SK-N-SH (cell line): ENCODE measurements at regions not wholly inside any gene's neighbourhood (a gene's known extent, or its start where the extent isn't known, plus 50 kb on each side); places are given as distances from the start of the nearest gene placed in this dataset.

Experiments
- CTCF ChIA-PET: fragments of 300-600, 350-600 bp; formaldehyde crosslinking; extraction: SDS; loops from one replicate; lab custom pipeline; 2021; lab: Yijun Ruan, JAX
- POLR2A ChIA-PET: fragments of 350-600 bp; sonication (Branson Sonifier 250); formaldehyde crosslinking; extraction: SDS; loops from one replicate; lab custom pipeline; 2020; ENCODE audit warnings: antibody characterized with exemption, inconsistent platforms; lab: Yijun Ruan, JAX
- DNase-seq: peaks from one replicate; pipeline ENCODE4 v3.0.0; 2012
- H2AFZ ChIP-seq: fragments of 200-600 bp; sonication (generic); 2 replicates; pipeline ENCODE4 v1.8.1; 2016; ENCODE audit warnings: antibody characterized with exemption, mild to moderate bottlenecking, low read depth
- H3F3A ChIP-seq: fragments of 200-600 bp; sonication (generic); replicated peaks from 2 replicates; pipeline ENCODE3; 2016; ENCODE audit warnings: antibody characterized with exemption, mild to moderate bottlenecking; ENCODE audit not compliant: insufficient read depth
- H3K27ac ChIP-seq, 2 experiments: fragments of 200-500 bp in 1 of 2; fragments of 200-600 bp in 1 of 2; sonication (Bioruptor generic) in 1 of 2; sonication (generic), shearing (Covaris generic) in 1 of 2; 2 replicates each; pipeline versions ENCODE4 v1.5.1 to v1.6.1; 2014 to 2016; ENCODE audit warnings: low read depth in 2 of 2, inconsistent platforms in 1 of 2, low read length in 1 of 2, mild to moderate bottlenecking in 1 of 2, mixed read lengths in 1 of 2
- H3K27me3 ChIP-seq: fragments of 200-600 bp; sonication (generic), shearing (Covaris generic); 2 replicates; pipeline ENCODE4 v1.6.1; 2016; ENCODE audit warnings: mixed run types; ENCODE audit not compliant: insufficient read depth
- H3K36me3 ChIP-seq, 2 experiments: fragments of 200-500 bp in 1 of 2; fragments of 200-600 bp in 1 of 2; sonication (Bioruptor generic) in 1 of 2; sonication (generic) in 1 of 2; replicated peaks in 1 of 2; 2 replicates each; pipeline versions ENCODE3 to v1.5.1; 2014 to 2016; ENCODE audit warnings: low read length in 1 of 2, mild to moderate bottlenecking in 1 of 2; ENCODE audit not compliant: insufficient read depth in 2 of 2, control insufficient read depth in 1 of 2
- H3K4me1 ChIP-seq, 2 experiments: fragments of 200-500 bp in 1 of 2; fragments of 200-600 bp in 1 of 2; sonication (Bioruptor generic) in 1 of 2; sonication (generic), shearing (Covaris generic) in 1 of 2; 2 replicates each; pipeline versions ENCODE4 v1.5.1 to v1.6.1; 2014 to 2016; ENCODE audit warnings: low read depth in 1 of 2, low read length in 1 of 2, mixed run types in 1 of 2; ENCODE audit not compliant: insufficient read depth in 2 of 2, control insufficient read depth in 1 of 2
- H3K4me2 ChIP-seq: fragments of 200-600 bp; sonication (generic), shearing (Covaris generic); 2 replicates; pipeline ENCODE4 v1.6.1; 2017; ENCODE audit warnings: mixed run types
- H3K4me3 ChIP-seq, 2 experiments: fragments of 200-500 bp in 1 of 2; fragments of 200-600 bp in 1 of 2; sonication (Bioruptor generic) in 1 of 2; sonication (generic), shearing (Covaris generic) in 1 of 2; 2 replicates each; pipeline versions ENCODE4 v1.5.1 to v1.8.1; 2014 to 2016; ENCODE audit warnings: low read depth in 2 of 2, inconsistent platforms in 1 of 2, low read length in 1 of 2, mild to moderate bottlenecking in 1 of 2, mixed read lengths in 1 of 2, moderate library complexity in 1 of 2
- H3K79me2 ChIP-seq: fragments of 200-600 bp; sonication (generic); 2 replicates; pipeline ENCODE4 v1.8.1; 2017; ENCODE audit warnings: mild to moderate bottlenecking; ENCODE audit not compliant: insufficient read depth
- H3K9ac ChIP-seq: fragments of 200-600 bp; sonication (generic); 2 replicates; pipeline ENCODE4 v1.6.1; 2017; ENCODE audit warnings: mixed run types
- H3K9me2 ChIP-seq: fragments of 200-600 bp; sonication (generic); 2 replicates; pipeline ENCODE4 v1.6.1; 2017; ENCODE audit warnings: mixed run types
- H3K9me3 ChIP-seq: fragments of 200-600 bp; sonication (generic); 2 replicates; pipeline ENCODE4 v1.6.1; 2017; ENCODE audit warnings: mixed run types, mild to moderate bottlenecking, moderate library complexity
- H4K20me1 ChIP-seq: fragments of 200-600 bp; sonication (generic); 2 replicates; pipeline ENCODE4 v1.6.1; 2017; ENCODE audit warnings: mild to moderate bottlenecking, mixed run types; ENCODE audit not compliant: insufficient read depth
- ELF1 ChIP-seq: IDR thresholded peaks from 2 replicates; pipeline ENCODE4 v1.4.0; 2012
- FOSL2 ChIP-seq: IDR thresholded peaks from 2 replicates; pipeline ENCODE4 v1.4.0; 2012; ENCODE audit warnings: low read depth, mild to moderate bottlenecking, moderate library complexity, borderline replicate concordance
- FOXJ3 ChIP-seq: sonication (generic); formaldehyde crosslinking; IDR thresholded peaks from 2 replicates; pipeline ENCODE4 v1.5.1; 2020; ENCODE audit warnings: mild to moderate bottlenecking, missing genetic modification reagents
- GABPA ChIP-seq: IDR thresholded peaks from 2 replicates; pipeline ENCODE4 v1.4.0; 2012; ENCODE audit warnings: low read depth, mild to moderate bottlenecking
- MEF2A ChIP-seq: IDR thresholded peaks from 2 replicates; pipeline ENCODE4 v1.4.0; 2012; ENCODE audit warnings: low read depth, borderline replicate concordance
- NRF1 ChIP-seq: IDR thresholded peaks from 2 replicates; pipeline ENCODE4 v1.6.1; 2012; ENCODE audit warnings: low read depth, mild to moderate bottlenecking, low read length
- PBX3 ChIP-seq: IDR thresholded peaks from 2 replicates; pipeline ENCODE4; 2012
- POLR2AphosphoS5 ChIP-seq: IDR thresholded peaks from 2 replicates; pipeline ENCODE4 v1.6.1; 2012; ENCODE audit warnings: low read depth, low read length
- USF2 ChIP-seq: fragments of 150-350 bp; IDR thresholded peaks from 2 replicates; pipeline ENCODE4 v1.6.1; 2017; ENCODE audit warnings: antibody characterized with exemption, low read length, low read depth, borderline replicate concordance
- YY1 ChIP-seq: IDR thresholded peaks from 2 replicates; pipeline ENCODE4 v1.4.0; 2012; ENCODE audit warnings: low read depth, mild to moderate bottlenecking
- ZBTB33 ChIP-seq: IDR thresholded peaks from 2 replicates; pipeline ENCODE4 v1.4.0; 2012; ENCODE audit warnings: low read depth, borderline replicate concordance
- WGBS: methylation state at CpG from one replicate; pipeline ENCODE4 v1.1.6; 2017; ENCODE audit warnings: low lambda C conversion rate; 5-methylcytosine and 5-hydroxymethylcytosine counted together

GRCh38 chr17:70865993-70866804 lies 696.9 kb downstream of the KCNJ2 start:
- CTCF ChIA-PET: no interaction called here
- Histone ChIP-seq H3K9me2 (no peaks in the 10 kb centered on the region), H3K4me1 (peaks cover 0 to 2% of the 10 kb centered on the region in 2 experiments; a peak in 2 of 4 replicates), H3K27me3 (no peaks in the 10 kb centered on the region), H3K27ac (no peak overlapping the region), H3K9ac (no peak overlapping the region), H3K79me2 (no peaks in the 10 kb centered on the region), H4K20me1 (no peaks in the 10 kb centered on the region), H3F3A (no peaks in the 10 kb centered on the region), H3K4me2 (no peak overlapping the region), H3K9me3 (no peaks in the 10 kb centered on the region), H2AFZ (no peak overlapping the region), H3K4me3 (no peak overlapping the region), H3K36me3 (no peaks in the 10 kb centered on the region)
- 69% methylated on average over 5 of the region's 5 CpGs for WGBS
- DNase-seq: no peak
- TF ChIP-seq YY1 (no peak), ELF1 (no peak), FOSL2 (no peak), FOXJ3 (no peak), PBX3 (no peak)
- TF ChIP-seq, all 33 proteins: peak for 0
- POLR2A ChIA-PET: no interaction called here

GRCh38 chr17:70868149-70868548 lies 698.8 kb downstream of the KCNJ2 start:
- H3K36me3 ChIP-seq: no peaks in the 10 kb centered on the region
- H3K79me2 ChIP-seq: no peaks in the 10 kb centered on the region
- no peak for TF ChIP-seq NRF1
- TF ChIP-seq FOSL2: no peak
- no peak for TF ChIP-seq GABPA
- no peak for TF ChIP-seq POLR2AphosphoS5
- TF ChIP-seq FOXJ3: no peak
- TF ChIP-seq USF2: no peak
- TF ChIP-seq ZBTB33: no peak
- no peak for TF ChIP-seq MEF2A
- CTCF ChIA-PET: interaction anchor here (1.0 kb wide), 1 partner anchor 101 kb away, joined by 3 read pairs; no protein-coding TSS in a partner anchor
- POLR2A ChIA-PET: no interaction called here
- no peak overlapping the region for H2AFZ ChIP-seq
- no peak for DNase-seq
- no peak overlapping the region for H3K27ac ChIP-seq
- H3K9me3 ChIP-seq: no peaks in the 10 kb centered on the region
- H3K4me3 ChIP-seq: no peak overlapping the region
- no peak overlapping the region for H3K4me2 ChIP-seq
- H4K20me1 ChIP-seq: no peaks in the 10 kb centered on the region
- peaks cover 0 to 10% of the 10 kb centered on the region in 2 experiments; a peak in 2 of 4 replicates for H3K4me1 ChIP-seq
- no peaks in the 10 kb centered on the region for H3K27me3 ChIP-seq
- H3K9ac ChIP-seq: no peak overlapping the region
- WGBS: 71% methylated on average over 2 of the region's 2 CpGs
- no peaks in the 10 kb centered on the region for H3F3A ChIP-seq
- H3K9me2 ChIP-seq: no peaks in the 10 kb centered on the region
